ENCODE measurements at regions not wholly inside any gene's neighbourhood (a gene's known extent, or its start where the extent isn't known, plus 50 kb on each side); places are given as distances from the start of the nearest gene placed in this dataset.

DNA sequence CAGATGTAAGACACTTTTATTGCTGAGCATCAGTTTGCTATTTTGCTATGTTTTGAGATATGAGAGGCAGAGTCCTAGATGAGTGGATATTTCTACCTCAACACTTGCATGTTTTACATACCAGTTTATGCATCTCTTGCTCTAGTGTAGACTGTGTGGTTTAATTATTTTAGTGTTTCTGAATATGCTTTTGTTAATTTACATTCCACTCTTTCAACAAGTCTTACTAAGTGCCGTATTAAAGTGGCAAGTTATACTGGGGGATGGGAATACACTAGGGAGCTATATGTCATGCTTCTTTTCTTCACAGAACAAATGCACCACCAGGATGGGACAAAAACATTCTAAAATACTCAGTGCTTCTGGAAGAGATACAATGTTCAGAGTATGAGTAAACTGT, 507.7 kb upstream of the PRMT6 start:
- TF ChIP-seq, protein P1, sequence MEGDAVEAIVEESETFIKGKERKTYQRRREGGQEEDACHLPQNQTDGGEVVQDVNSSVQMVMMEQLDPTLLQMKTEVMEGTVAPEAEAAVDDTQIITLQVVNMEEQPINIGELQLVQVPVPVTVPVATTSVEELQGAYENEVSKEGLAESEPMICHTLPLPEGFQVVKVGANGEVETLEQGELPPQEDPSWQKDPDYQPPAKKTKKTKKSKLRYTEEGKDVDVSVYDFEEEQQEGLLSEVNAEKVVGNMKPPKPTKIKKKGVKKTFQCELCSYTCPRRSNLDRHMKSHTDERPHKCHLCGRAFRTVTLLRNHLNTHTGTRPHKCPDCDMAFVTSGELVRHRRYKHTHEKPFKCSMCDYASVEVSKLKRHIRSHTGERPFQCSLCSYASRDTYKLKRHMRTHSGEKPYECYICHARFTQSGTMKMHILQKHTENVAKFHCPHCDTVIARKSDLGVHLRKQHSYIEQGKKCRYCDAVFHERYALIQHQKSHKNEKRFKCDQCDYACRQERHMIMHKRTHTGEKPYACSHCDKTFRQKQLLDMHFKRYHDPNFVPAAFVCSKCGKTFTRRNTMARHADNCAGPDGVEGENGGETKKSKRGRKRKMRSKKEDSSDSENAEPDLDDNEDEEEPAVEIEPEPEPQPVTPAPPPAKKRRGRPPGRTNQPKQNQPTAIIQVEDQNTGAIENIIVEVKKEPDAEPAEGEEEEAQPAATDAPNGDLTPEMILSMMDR (IDR thresholded peaks at IDR 0.05 in 2 of 3, conservative IDR thresholded peaks at IDR 0.05 in 1 of 3; ENCODE audit: control insufficient read depth in 2 of 3, extremely low read depth in 1 of 3, insufficient read depth in 1 of 3, low read depth in 3 of 3, low read length in 3 of 3): no peak
- TF ChIP-seq, protein P2, sequence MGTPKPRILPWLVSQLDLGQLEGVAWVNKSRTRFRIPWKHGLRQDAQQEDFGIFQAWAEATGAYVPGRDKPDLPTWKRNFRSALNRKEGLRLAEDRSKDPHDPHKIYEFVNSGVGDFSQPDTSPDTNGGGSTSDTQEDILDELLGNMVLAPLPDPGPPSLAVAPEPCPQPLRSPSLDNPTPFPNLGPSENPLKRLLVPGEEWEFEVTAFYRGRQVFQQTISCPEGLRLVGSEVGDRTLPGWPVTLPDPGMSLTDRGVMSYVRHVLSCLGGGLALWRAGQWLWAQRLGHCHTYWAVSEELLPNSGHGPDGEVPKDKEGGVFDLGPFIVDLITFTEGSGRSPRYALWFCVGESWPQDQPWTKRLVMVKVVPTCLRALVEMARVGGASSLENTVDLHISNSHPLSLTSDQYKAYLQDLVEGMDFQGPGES (IDR thresholded peaks at IDR 0.05): no peak
- no peak for TF ChIP-seq TCF12 (IDR thresholded peaks at IDR 0.05; ENCODE audit: low read depth, low read length)
- TF ChIP-seq POLR2A (IDR thresholded peaks at IDR 0.05; ENCODE audit: low read depth, low read length): no peak
- TF ChIP-seq, protein P3, sequence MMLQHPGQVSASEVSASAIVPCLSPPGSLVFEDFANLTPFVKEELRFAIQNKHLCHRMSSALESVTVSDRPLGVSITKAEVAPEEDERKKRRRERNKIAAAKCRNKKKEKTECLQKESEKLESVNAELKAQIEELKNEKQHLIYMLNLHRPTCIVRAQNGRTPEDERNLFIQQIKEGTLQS (IDR thresholded peaks at IDR 0.05; ENCODE audit: borderline replicate concordance, extremely low read depth, low read depth, low read length): no peak
- no peak for TF ChIP-seq CREB1 (IDR thresholded peaks at IDR 0.05; ENCODE audit: low read depth)
- TF ChIP-seq EZH2 (IDR thresholded peaks at IDR 0.05; ENCODE audit: borderline replicate concordance, control insufficient read depth, low read depth, low read length): no peak
- TF ChIP-seq ESRRA (IDR thresholded peaks at IDR 0.05; ENCODE audit: low read length): no peak
- TF ChIP-seq, protein P4, sequence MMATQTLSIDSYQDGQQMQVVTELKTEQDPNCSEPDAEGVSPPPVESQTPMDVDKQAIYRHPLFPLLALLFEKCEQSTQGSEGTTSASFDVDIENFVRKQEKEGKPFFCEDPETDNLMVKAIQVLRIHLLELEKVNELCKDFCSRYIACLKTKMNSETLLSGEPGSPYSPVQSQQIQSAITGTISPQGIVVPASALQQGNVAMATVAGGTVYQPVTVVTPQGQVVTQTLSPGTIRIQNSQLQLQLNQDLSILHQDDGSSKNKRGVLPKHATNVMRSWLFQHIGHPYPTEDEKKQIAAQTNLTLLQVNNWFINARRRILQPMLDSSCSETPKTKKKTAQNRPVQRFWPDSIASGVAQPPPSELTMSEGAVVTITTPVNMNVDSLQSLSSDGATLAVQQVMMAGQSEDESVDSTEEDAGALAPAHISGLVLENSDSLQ (IDR thresholded peaks at IDR 0.05): no peak
- TF ChIP-seq, protein P5, sequence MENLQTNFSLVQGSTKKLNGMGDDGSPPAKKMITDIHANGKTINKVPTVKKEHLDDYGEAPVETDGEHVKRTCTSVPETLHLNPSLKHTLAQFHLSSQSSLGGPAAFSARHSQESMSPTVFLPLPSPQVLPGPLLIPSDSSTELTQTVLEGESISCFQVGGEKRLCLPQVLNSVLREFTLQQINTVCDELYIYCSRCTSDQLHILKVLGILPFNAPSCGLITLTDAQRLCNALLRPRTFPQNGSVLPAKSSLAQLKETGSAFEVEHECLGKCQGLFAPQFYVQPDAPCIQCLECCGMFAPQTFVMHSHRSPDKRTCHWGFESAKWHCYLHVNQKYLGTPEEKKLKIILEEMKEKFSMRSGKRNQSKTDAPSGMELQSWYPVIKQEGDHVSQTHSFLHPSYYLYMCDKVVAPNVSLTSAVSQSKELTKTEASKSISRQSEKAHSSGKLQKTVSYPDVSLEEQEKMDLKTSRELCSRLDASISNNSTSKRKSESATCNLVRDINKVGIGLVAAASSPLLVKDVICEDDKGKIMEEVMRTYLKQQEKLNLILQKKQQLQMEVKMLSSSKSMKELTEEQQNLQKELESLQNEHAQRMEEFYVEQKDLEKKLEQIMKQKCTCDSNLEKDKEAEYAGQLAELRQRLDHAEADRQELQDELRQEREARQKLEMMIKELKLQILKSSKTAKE (IDR thresholded peaks at IDR 0.05; ENCODE audit: low read depth, poor library complexity, severe bottlenecking): no peak

Data from GM12878 (cell line).